NCI-H69 (cell line): ENCODE measurements at regions not wholly inside any gene's neighbourhood (a gene's known extent, or its start where the extent isn't known, plus 50 kb on each side); places are given as distances from the start of the nearest gene placed in this dataset.
A peak's percentile ranks its signal among the peaks of the same experiment; 100 is the strongest.
"Not testable (repeated sequence)": the region's sequence is repeated elsewhere in the genome, so short reads cannot be mapped to it uniquely, and the experiment has no call there.

Experiments
- DNase-seq: peaks from one replicate; lab custom pipeline; 2025; lab: John Stamatoyannopoulos, UW

GRCh38 chr2:236903978-236904377 lies 181.7 kb upstream of the COPS8 start:
- no peak for DNase-seq

GRCh38 chr2:236904389-236905263 lies 181.1 kb upstream of the COPS8 start:
- peak; percentile 74 for DNase-seq

GRCh38 chr2:236905976-236906375 lies 179.7 kb upstream of the COPS8 start:
- DNase-seq = no peak

GRCh38 chr2:236908439-236909192 lies 177.1 kb upstream of the COPS8 start:
- DNase-seq = no peak

GRCh38 chr2:236909193-236909504 lies 176.5 kb upstream of the COPS8 start:
- DNase-seq = no peak

GRCh38 chr2:236909802-236910201 lies 175.9 kb upstream of the COPS8 start:
- no peak for DNase-seq

- no peak for DNase-seq
Observed at GRCh38 chr2:236910781-236911495, 174.8 kb upstream of the COPS8 start.

GRCh38 chr2:236912326-236913120 lies 173.2 kb upstream of the COPS8 start:
- no peak for DNase-seq

- DNase-seq = no peak
Observed at GRCh38 chr2:236915186-236915585, 170.5 kb upstream of the COPS8 start.

- no peak for DNase-seq
Observed at GRCh38 chr2:236915726-236916125, 170.0 kb upstream of the COPS8 start.

- peak; percentile 10 for DNase-seq
Observed at GRCh38 chr2:236916181-236916580, 169.5 kb upstream of the COPS8 start.

- no peak for DNase-seq
Observed at GRCh38 chr2:236916651-236917050, 169.0 kb upstream of the COPS8 start.

- DNase-seq = no peak
Observed at GRCh38 chr2:236917164-236917563, 168.5 kb upstream of the COPS8 start.

- no peak for DNase-seq
Observed at GRCh38 chr2:236918545-236918944, 167.1 kb upstream of the COPS8 start.

- DNase-seq = no peak
Observed at GRCh38 chr2:236919209-236919608, 166.5 kb upstream of the COPS8 start.

- DNase-seq = not testable (repeated sequence)
Observed at GRCh38 chr2:236919801-236920379, 165.8 kb upstream of the COPS8 start.

GRCh38 chr2:236922061-236922460 lies 163.6 kb upstream of the COPS8 start:
- DNase-seq = no peak

GRCh38 chr2:236928380-236929037 lies 157.2 kb upstream of the COPS8 start:
- no peak for DNase-seq

GRCh38 chr2:236932831-236933361 lies 152.8 kb upstream of the COPS8 start:
- DNase-seq = no peak

- no peak for DNase-seq
Observed at GRCh38 chr2:236934166-236934565, 151.5 kb upstream of the COPS8 start.

GRCh38 chr2:236934656-236935055 lies 151.0 kb upstream of the COPS8 start:
- no peak for DNase-seq
